HEK293 (cell line): ENCODE measurements at regions not wholly inside any gene's neighbourhood (a gene's known extent, or its start where the extent isn't known, plus 50 kb on each side); places are given as distances from the start of the nearest gene placed in this dataset.

Experiments
- CTCF ChIA-PET: fragments of 350-600 bp; formaldehyde crosslinking; extraction: SDS; loops from one replicate; lab custom pipeline; 2021; ENCODE audit warnings: antibody characterized with exemption; lab: Yijun Ruan, JAX
- POLR2A ChIA-PET: fragments of 300-600 bp; formaldehyde crosslinking; extraction: SDS; loops from one replicate; lab custom pipeline; 2020; ENCODE audit warnings: antibody characterized with exemption, inconsistent platforms; lab: Yijun Ruan, JAX
- H3K27ac ChIP-seq: fragments of 200-500 bp; sonication (Bioruptor generic); 2 replicates; pipeline ENCODE4 v1.5.1; 2014; ENCODE audit warnings: low read depth, low read length, control low read depth, inconsistent platforms; ENCODE audit errors: extremely low read depth
- H3K36me3 ChIP-seq, 2 experiments: fragments of 200-500 bp in 1 of 2; sonication (Bioruptor generic) in 1 of 2; 1 replicate in 1 of 2; 2 replicates in 1 of 2; pipeline ENCODE4 v1.5.1; 2014 to 2017; ENCODE audit warnings: inconsistent platforms in 2 of 2, low read length in 2 of 2; ENCODE audit not compliant: control insufficient read depth in 2 of 2, insufficient read depth in 1 of 2
- H3K4me1 ChIP-seq: fragments of 200-500 bp; sonication (Bioruptor generic); 2 replicates; pipeline ENCODE4 v1.5.1; 2014; ENCODE audit warnings: mild to moderate bottlenecking, low read length, inconsistent platforms; ENCODE audit not compliant: control insufficient read depth, insufficient read depth
- H3K4me3 ChIP-seq: 2 replicates; pipeline ENCODE4 v1.5.1; 2011; ENCODE audit warnings: low read depth, mild to moderate bottlenecking, control low read depth, low read length, moderate library complexity
- H3K9me3 ChIP-seq: fragments of 200-500 bp; sonication (Bioruptor generic); 2 replicates; pipeline ENCODE4 v1.5.1; 2014; ENCODE audit warnings: low read depth, low read length, inconsistent platforms; ENCODE audit not compliant: control insufficient read depth, insufficient read depth
- BCL11A ChIP-seq: fragments of 450-650 bp; formaldehyde crosslinking; IDR thresholded peaks from 2 replicates; pipeline ENCODE4 v1.5.1; 2016; ENCODE audit warnings: low read depth, missing biosample characterization, missing genetic modification characterization
- GLI4 ChIP-seq: fragments of 450-650 bp; formaldehyde crosslinking; IDR thresholded peaks from 2 replicates; pipeline ENCODE4 v1.5.1; 2016; ENCODE audit warnings: missing biosample characterization, missing genetic modification characterization
- KLF9 ChIP-seq: fragments of 450-650 bp; formaldehyde crosslinking; IDR thresholded peaks from 2 replicates; pipeline ENCODE4 v1.5.1; 2016; ENCODE audit warnings: missing biosample characterization, missing genetic modification characterization, low read depth
- OSR2 ChIP-seq: fragments of 450-650 bp; formaldehyde crosslinking; IDR thresholded peaks from 2 replicates; pipeline ENCODE4 v1.5.1; 2016; ENCODE audit warnings: missing biosample characterization, missing genetic modification characterization
- WT1 ChIP-seq: fragments of 450-650 bp; formaldehyde crosslinking; IDR thresholded peaks from 2 replicates; pipeline ENCODE4 v1.5.1; 2016; ENCODE audit warnings: missing biosample characterization, missing genetic modification characterization
- ZNF202 ChIP-seq: fragments of 450-650 bp; formaldehyde crosslinking; IDR thresholded peaks from 2 replicates; pipeline ENCODE4 v1.5.1; 2016; ENCODE audit warnings: missing biosample characterization, missing genetic modification characterization, borderline replicate concordance
- ZNF23 ChIP-seq: fragments of 450-650 bp; formaldehyde crosslinking; IDR thresholded peaks from 2 replicates; pipeline ENCODE4 v1.5.1; 2016; ENCODE audit warnings: missing biosample characterization, missing genetic modification characterization, borderline replicate concordance
- ZNF239 ChIP-seq: fragments of 450-650 bp; formaldehyde crosslinking; IDR thresholded peaks from 2 replicates; pipeline ENCODE4 v1.5.1; 2016; ENCODE audit warnings: missing biosample characterization, missing genetic modification characterization
- ZNF248 ChIP-seq: fragments of 450-650 bp; formaldehyde crosslinking; IDR thresholded peaks from 2 replicates; pipeline ENCODE4 v1.5.1; 2017; ENCODE audit warnings: missing biosample characterization, missing genetic modification characterization
- ZNF292 ChIP-seq: fragments of 450-650 bp; formaldehyde crosslinking; IDR thresholded peaks from 2 replicates; pipeline ENCODE4 v1.5.1; 2016; ENCODE audit warnings: low read depth, missing biosample characterization, missing genetic modification characterization, borderline replicate concordance
- ZNF529 ChIP-seq: fragments of 450-650 bp; formaldehyde crosslinking; IDR thresholded peaks from 2 replicates; pipeline ENCODE4 v1.5.1; 2017; ENCODE audit warnings: missing genetic modification characterization, missing biosample characterization; ENCODE audit not compliant: insufficient replicate concordance
- ZNF561 ChIP-seq: fragments of 450-650 bp; IDR thresholded peaks from 2 replicates; pipeline ENCODE4 v1.5.1; 2018; ENCODE audit warnings: missing biosample characterization, missing genetic modification characterization, borderline replicate concordance
- ZNF654 ChIP-seq: fragments of 450-650 bp; formaldehyde crosslinking; IDR thresholded peaks from 2 replicates; pipeline ENCODE4 v1.5.1; 2016; ENCODE audit warnings: low read depth, missing biosample characterization, missing genetic modification characterization
- ZNF707 ChIP-seq: fragments of 450-650 bp; formaldehyde crosslinking; IDR thresholded peaks from 2 replicates; pipeline ENCODE4 v1.5.1; 2016; ENCODE audit warnings: missing biosample characterization, missing genetic modification characterization
- TF ChIP-seq, protein P1 (sequence below): fragments of 450-650 bp; formaldehyde crosslinking; conservative IDR thresholded peaks from 2 replicates; pipeline ENCODE4 v1.5.1; 2016; ENCODE audit warnings: low read depth, missing biosample characterization, missing genetic modification characterization
- TF ChIP-seq, protein P2 (sequence below): fragments of 450-650 bp; formaldehyde crosslinking; IDR thresholded peaks from 2 replicates; pipeline ENCODE4 v1.5.1; 2016; ENCODE audit warnings: missing biosample characterization, missing genetic modification characterization
- TF ChIP-seq, protein P3 (sequence below): fragments of 450-650 bp; IDR thresholded peaks from 2 replicates; pipeline ENCODE4 v1.5.1; 2018; ENCODE audit warnings: missing biosample characterization, mild to moderate bottlenecking, missing genetic modification characterization
- TF ChIP-seq, protein P4 (sequence below): fragments of 450-650 bp; formaldehyde crosslinking; IDR thresholded peaks from 2 replicates; pipeline ENCODE4 v1.5.1; 2016; ENCODE audit warnings: missing biosample characterization, missing genetic modification characterization

DNA sequence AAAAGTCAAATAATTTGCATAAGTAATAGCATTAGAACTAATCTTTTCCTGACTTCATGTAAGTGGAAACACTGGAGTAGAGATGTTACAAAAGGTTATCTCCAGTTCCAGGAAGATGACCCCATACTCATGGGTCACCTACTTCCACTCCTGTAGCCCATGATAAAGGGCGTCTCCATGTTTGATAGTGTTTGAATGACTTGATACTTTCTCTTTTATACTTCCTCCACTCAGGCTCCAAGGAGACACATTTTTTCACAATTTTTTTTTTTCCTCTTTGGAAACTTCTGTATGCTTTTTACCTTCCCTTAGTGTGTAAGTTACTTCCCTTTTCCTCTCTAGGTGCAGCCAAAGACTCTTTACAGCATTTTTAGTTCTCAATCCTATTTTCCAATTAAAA is 382.1 kb upstream of the B3GALT2 start:
- H3K36me3 ChIP-seq, result no peaks in the 10 kb centered on the region
- H3K4me1 ChIP-seq, result no peaks in the 10 kb centered on the region
- no peak overlapping the region for H3K4me3 ChIP-seq
- no peak overlapping the region for H3K27ac ChIP-seq
- CTCF ChIA-PET, result interaction anchor here (0.8 kb wide), 1 partner anchor 165 kb away, joined by 3 read pairs; no protein-coding TSS in a partner anchor
- TF ChIP-seq, protein P1, sequence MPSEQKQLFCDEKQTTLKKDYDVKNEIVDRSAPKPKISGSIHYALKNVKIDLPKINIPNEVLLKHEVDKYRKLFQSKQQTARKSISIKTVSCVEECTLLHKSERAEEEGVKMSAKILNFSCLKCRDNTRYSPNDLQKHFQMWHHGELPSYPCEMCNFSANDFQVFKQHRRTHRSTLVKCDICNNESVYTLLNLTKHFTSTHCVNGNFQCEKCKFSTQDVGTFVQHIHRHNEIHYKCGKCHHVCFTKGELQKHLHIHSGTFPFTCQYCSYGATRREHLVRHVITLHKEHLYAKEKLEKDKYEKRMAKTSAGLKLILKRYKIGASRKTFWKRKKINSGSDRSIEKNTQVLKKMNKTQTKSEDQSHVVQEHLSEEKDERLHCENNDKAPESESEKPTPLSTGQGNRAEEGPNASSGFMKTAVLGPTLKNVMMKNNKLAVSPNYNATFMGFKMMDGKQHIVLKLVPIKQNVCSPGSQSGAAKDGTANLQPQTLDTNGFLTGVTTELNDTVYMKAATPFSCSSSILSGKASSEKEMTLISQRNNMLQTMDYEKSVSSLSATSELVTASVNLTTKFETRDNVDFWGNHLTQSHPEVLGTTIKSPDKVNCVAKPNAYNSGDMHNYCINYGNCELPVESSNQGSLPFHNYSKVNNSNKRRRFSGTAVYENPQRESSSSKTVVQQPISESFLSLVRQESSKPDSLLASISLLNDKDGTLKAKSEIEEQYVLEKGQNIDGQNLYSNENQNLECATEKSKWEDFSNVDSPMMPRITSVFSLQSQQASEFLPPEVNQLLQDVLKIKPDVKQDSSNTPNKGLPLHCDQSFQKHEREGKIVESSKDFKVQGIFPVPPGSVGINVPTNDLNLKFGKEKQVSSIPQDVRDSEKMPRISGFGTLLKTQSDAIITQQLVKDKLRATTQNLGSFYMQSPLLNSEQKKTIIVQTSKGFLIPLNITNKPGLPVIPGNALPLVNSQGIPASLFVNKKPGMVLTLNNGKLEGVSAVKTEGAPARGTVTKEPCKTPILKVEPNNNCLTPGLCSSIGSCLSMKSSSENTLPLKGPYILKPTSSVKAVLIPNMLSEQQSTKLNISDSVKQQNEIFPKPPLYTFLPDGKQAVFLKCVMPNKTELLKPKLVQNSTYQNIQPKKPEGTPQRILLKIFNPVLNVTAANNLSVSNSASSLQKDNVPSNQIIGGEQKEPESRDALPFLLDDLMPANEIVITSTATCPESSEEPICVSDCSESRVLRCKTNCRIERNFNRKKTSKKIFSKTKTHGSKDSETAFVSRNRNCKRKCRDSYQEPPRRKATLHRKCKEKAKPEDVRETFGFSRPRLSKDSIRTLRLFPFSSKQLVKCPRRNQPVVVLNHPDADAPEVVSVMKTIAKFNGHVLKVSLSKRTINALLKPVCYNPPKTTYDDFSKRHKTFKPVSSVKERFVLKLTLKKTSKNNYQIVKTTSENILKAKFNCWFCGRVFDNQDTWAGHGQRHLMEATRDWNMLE, result no peak
- TF ChIP-seq, protein P2, sequence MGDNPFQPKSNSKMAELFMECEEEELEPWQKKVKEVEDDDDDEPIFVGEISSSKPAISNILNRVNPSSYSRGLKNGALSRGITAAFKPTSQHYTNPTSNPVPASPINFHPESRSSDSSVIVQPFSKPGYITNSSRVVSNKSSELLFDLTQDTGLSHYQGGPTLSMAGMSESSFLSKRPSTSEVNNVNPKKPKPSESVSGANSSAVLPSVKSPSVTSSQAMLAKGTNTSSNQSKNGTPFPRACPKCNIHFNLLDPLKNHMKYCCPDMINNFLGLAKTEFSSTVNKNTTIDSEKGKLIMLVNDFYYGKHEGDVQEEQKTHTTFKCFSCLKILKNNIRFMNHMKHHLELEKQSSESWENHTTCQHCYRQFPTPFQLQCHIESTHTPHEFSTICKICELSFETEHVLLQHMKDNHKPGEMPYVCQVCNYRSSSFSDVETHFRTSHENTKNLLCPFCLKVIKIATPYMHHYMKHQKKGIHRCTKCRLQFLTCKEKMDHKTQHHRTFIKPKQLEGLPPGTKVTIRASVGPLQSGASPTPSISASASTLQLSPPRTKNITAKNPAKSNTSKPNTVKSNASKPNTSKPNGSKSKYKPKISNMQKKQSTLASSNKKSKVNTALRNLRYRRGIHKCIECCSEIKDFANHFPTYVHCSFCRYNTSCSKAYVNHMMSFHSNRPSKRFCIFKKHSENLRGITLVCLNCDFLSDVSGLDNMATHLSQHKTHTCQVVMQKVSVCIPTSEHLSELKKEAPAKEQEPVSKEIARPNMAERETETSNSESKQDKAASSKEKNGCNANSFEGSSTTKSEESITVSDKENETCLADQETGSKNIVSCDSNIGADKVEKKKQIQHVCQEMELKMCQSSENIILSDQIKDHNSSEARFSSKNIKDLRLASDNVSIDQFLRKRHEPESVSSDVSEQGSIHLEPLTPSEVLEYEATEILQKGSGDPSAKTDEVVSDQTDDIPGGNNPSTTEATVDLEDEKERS (tag by site-specific recombination), result no peak
- TF ChIP-seq ZNF248 (tag by site-specific recombination) (no peak), ZNF707 (no peak), ZNF23 (tag by site-specific recombination) (no peak), ZNF529 (tag by site-specific recombination) (no peak)
- TF ChIP-seq, protein P3, sequence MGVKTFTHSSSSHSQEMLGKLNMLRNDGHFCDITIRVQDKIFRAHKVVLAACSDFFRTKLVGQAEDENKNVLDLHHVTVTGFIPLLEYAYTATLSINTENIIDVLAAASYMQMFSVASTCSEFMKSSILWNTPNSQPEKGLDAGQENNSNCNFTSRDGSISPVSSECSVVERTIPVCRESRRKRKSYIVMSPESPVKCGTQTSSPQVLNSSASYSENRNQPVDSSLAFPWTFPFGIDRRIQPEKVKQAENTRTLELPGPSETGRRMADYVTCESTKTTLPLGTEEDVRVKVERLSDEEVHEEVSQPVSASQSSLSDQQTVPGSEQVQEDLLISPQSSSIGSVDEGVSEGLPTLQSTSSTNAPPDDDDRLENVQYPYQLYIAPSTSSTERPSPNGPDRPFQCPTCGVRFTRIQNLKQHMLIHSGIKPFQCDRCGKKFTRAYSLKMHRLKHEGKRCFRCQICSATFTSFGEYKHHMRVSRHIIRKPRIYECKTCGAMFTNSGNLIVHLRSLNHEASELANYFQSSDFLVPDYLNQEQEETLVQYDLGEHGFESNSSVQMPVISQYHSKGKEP, result no peak
- TF ChIP-seq, protein P4, sequence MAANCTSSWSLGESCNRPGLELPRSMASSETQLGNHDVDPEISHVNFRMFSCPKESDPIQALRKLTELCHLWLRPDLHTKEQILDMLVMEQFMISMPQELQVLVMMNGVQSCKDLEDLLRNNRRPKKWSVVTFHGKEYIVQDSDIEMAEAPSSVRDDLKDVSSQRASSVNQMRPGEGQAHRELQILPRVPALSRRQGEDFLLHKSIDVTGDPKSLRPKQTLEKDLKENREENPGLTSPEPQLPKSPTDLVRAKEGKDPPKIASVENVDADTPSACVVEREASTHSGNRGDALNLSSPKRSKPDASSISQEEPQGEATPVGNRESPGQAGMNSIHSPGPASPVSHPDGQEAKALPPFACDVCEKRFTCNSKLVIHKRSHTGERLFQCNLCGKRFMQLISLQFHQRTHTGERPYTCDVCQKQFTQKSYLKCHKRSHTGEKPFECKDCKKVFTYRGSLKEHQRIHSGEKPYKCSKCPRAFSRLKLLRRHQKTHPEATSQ (tag by site-specific recombination), result no peak
- TF ChIP-seq, all 188 proteins: peak for 0
- no peaks in the 10 kb centered on the region for H3K9me3 ChIP-seq
- POLR2A ChIA-PET, result no interaction called here

DNA sequence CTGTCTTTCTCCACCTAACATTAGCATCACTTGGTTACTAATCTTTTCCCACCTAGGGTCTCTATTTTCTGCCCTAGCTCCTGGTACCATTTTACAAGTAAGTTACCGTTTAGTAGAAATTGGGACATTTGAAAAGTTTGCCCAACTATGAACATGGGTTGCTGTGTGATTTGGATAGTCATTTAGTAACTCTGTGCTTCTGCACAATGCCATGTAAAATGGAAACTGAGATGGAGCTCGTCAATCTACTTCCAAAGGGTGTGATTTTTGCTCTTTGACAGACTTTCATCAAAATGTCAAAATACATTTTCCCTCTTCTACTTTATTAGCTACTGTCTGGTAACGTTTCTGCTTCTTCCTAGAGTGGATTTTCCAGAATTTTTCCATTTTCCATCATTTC is 381.5 kb upstream of the B3GALT2 start:
- ChIA-PET POLR2A (no interaction called here), CTCF (interaction anchor here (0.8 kb wide), 1 partner anchor 164 kb away, joined by 3 read pairs; no protein-coding TSS in a partner anchor)
- Histone ChIP-seq H3K4me3 (no peak overlapping the region), H3K9me3 (no peaks in the 10 kb centered on the region), H3K27ac (no peak overlapping the region), H3K4me1 (no peaks in the 10 kb centered on the region), H3K36me3 (no peaks in the 10 kb centered on the region)
- no peak for TF ChIP-seq ZNF561 (tag by site-specific recombination)
- TF ChIP-seq ZNF202 (tag by site-specific recombination), result no peak
- TF ChIP-seq WT1, result no peak
- no peak for TF ChIP-seq ZNF292 (tag by site-specific recombination)
- TF ChIP-seq KLF9, result no peak
- TF ChIP-seq ZNF239 (tag by site-specific recombination), result no peak
- TF ChIP-seq OSR2 (tag by site-specific recombination), result no peak
- TF ChIP-seq ZNF654 (tag by site-specific recombination), result no peak
- no peak for TF ChIP-seq GLI4 (tag by site-specific recombination)
- TF ChIP-seq BCL11A (tag by site-specific recombination), result no peak
